CD1c-positive myeloid dendritic cell (primary cell): ENCODE measurements at regions not wholly inside any gene's neighbourhood (a gene's known extent, or its start where the extent isn't known, plus 50 kb on each side); places are given as distances from the start of the nearest gene placed in this dataset.

Experiments used
- DNase-seq: peaks from one replicate; pipeline ENCODE4 v3.0.0-alpha.2; 2016; ENCODE audit errors: extremely low spot score

DNA sequence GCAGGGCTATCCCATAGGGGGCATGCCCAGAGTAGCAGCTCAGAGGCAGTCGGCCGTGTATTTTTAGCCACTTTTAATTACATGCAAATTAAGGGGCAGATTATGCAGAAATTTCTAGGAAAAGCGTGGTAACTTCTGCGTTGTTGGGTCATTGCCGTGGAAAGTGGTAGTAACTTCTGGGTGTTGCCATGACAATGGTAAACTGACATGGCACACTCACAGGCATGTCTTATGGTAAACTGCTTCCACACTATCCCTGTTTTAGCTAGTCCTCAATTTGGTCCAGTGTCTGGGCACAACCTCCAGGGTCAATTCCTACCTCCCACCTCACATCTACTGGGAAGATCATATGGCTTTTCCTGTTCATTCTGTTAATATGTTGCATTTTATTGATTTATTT, 428.9 kb upstream of the FANCL start:
- no peak for DNase-seq

DNA sequence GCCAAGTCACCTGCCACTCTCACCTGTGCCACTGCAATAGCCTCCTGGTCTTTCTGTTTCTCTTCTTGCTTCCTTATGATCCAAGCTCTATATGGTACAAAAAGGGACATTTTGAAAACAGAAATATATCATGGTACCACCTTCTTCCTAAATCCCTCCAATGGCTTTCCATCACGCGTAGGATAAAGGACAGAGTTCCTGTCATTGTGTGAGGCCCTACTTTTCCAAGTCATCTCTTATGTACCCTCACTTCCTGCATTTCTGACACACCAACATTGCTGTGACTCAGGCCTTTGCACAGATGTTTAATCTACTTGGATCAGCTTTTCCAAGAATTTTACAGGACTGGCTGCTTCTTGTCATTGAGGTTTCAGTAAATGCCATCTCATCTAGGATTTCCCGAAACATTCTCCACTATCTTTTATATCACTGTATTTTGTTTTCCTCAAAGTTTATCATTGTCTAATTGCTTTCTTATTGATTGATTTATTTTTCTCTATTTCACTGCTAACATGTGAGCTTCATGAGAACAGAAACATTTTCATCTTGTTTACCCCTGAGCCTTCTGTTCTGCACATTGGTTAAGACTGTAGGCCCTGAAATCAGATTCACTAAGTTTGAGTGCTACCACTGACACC, 426.1 kb upstream of the FANCL start:
- no peak for DNase-seq

DNA sequence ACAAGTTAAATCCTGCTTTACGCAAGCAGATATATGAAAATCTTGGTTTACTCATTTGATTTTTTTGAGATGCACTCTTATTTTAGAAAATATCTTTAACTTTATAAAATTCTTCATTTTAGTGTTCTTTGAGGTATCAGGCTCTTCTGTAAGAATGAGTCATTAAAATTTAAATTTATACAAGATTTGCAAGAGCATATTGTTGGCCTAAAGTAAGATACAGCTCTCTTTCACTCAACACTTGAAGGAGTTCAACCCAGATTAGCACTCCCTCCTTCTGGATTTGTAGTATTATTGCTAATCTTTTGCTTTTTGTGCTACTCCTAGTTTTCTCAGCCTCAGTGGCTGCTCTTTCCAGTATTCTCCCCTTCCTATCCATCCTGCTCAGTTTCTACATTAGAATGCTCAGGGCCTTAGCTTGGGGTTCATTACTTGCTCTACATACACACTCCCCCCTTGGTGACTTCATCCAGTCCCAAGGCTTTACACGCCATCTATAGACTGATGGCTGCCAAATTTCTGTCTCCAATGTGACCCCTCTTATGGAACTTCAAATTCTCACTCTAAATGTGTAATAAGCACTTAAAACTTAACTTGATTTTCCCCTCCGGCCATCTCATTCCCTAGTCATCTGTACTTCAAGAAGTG, 425.3 kb upstream of the FANCL start:
- no peak for DNase-seq

DNA sequence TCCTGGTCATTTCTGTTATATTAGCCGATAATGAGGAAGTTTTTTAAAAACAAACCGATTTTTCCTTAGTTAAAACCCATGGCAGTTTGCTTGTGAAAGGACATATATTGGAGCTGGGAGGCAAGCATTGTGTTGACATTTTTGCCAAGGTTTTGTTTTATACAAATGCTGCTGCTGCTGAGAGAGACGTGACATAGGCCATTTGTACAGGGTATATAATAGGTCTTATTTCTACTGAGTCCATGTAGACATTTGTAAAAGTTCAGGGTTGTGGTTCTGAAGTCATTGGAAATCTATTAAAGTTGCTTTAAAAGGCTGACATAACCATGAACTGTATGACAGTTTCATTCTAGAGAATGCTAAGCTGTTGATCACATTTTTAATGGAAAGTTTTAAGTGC, 424.0 kb upstream of the FANCL start:
- DNase-seq, result no peak

DNA sequence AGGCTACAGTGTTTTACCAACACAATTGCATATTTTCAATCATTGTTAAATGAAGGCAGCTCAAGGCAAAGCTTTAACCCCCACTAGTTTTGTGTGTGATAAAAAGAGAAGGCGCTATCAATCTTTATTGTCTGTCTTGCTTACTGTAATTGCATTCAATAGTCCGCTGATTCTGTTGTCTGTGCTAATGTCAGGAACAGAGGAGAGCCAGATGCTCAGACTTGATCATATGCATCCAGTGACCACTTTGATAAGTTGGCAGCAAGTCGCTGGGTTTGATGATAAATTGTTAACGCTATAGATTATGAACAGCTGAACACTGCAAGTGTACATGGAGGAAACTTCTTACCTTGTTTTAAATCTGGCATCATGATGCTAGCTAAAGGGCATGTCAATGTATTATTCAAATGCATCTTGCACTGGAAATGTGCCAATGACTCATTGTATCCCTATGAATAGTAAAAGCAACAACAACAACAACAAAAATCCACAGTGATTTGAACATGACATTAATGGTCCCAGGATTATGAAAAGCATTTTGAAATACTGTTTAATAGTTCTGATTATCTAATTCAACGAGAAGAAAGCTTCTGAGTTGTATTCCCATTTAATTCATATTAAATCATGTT, 423.5 kb upstream of the FANCL start:
- no peak for DNase-seq

DNA sequence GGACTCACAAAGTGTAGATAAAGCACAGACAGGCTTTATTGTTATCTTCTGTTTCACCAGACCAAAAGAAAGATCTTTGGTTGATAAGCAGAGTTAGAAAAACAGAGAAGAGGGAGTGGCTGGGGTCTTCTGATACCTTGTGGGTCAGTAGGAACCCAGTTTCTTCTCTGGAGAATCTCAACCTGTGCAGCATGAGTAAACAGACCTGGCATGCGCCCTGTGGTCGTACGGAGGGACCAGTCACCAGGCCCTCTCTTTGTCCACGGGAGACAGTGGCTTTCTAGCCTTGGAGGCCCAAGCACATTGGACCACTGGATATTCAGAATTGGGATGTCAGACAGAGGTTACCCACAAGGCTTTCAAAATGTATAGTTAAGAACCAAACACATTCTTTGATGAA, 418.9 kb upstream of the FANCL start:
- no peak for DNase-seq

DNA sequence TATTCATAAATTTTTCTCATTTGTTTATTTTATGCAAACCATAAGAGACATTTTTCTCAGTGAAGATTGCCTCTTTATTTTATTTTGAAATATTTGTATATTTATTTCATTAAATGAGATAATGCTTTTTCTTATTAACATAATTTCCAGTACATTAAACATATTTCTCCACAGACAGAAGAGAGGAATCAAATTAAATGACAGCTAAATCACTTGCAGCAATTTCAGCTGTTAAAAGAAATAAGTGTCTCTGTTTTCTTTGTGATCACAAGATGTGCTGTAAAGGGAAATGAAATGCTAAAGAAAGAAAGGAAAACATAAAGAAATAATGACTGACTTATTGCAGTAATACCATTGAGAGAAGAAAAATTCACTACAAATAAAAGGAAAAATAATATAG, 414.0 kb upstream of the FANCL start:
- no peak for DNase-seq

DNA sequence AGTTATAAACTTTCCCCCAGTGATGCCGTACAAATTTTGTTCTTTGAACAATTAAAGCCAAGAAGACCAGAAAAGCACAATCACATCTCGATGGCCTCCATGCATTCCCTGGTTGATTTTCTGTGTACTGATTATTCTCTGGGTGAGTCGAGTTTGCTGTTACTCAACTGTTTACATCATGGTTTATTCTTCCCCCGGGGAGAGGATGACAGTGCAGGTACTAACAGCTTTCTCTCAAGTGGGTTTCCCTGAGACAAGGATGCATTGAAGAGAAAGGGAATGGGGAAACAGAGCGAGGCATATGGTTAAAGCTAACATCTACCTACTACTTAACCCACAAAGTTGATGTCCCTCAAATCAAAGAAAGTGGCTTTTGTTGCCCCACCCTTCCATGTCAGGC, 410.8 kb upstream of the FANCL start:
- DNase-seq, result no peak

DNA sequence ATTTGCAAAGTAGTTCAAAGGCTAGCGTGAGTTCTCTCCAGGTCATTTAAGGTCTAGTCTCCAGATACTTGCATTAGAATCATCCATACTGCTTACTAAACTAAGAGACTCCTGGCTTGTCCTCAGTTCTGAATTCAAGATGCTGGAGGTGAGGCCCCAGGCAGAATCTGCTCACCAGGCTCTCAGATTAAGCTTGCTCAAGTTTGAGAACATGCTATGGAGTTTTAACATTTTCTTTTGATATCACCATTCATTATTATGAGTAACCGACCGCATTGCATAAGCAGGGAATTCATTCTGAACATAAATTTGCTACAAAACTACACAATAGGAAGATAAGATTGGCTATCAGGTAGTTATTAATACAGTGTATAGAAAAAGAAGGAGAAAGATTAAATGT, 409.7 kb upstream of the FANCL start:
- no peak for DNase-seq

DNA sequence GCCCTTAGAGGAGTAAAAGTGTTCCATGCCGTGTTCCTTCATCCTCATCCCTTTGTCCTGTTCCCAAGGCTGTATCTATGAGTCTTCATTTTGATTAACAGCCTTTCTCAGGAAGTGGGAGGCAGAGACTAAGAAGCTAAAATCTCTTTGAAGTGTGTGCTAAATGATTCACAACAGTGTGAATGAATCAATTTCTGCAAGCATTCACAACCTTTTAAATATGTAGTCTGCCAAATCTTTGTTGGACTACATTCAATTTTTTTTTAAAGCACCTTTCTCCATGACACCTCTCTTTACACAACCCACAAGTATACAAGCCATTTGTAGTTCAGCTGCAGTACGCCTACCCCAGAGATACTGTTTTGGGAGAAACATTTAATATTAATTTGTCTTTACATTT, 408.6 kb upstream of the FANCL start:
- no peak for DNase-seq

DNA sequence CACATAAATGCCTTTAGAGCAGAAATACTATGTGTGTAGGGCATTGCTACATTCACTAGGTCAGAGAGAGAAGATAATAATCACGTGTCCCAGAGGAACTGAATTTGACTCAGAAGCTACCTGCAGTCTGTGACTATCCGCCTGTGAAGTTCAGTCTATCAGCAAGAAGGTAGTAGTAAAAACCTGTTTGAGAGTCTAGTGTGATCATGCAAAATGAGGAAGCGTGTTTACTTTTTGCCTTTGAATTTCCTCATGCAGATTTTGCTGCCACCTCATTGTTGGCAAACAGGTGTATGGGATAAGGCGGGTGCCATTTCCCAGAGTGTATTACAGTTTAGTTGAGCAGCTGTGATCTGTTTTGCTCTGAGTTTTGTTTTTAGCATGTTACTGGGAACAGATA, 403.9 kb upstream of the FANCL start:
- no peak for DNase-seq

DNA sequence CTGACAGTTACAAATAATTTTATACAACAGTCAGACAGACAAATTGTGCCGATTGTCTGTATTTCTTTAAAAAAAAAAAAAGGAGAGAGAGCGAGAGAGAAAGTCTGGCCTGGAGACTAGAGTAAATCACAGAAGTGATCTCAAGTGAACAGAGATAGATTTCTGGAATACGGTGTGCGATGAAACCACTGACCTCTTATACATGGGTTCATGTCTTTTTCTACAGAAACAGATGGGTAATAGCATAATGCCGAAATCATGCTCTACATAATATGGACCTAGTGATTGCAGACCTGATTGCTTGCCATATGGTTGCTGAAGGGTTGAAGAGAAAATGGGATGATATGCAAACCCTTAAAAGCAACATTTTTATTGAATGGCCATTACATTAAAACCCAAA, 403.3 kb upstream of the FANCL start:
- DNase-seq, result no peak

DNA sequence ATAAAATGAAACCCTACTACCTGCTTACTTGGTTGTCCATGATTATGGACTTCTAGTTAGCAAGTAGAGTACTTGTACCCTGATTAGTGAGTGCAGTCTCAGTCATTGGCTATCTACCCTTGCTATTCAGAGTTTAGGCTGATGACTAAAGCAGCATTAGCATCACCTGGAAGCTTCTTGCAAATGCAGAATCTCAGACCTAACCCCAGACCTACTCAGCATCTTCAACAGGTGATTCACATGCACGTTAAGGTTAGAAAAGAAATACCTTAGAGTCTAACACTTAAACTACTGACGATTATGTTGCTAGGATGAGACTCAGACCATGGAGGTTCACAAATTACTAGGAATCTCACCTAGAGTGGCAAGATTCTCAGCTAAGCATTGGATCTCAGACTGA, 399.9 kb upstream of the FANCL start:
- DNase-seq, result no peak

DNA sequence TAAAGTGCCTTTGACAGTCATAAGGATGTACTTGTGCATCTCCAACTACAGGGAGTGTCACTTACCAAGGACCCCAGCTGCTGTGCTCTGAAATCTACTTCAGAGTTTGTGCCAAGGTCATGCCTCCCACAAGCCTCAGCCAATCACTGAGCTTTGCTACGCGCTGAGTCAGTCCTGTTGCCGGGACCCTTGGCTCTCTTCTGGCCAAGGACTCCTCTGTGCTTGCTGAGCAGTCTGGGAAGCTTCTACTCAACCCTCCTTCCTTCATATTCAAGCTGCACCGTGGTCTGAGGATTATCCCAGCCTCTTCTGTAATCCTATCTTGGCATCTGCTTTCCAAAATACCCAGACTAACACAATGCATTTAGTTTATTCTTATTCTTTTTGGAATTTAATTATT, 398.9 kb upstream of the FANCL start:
- DNase-seq, result no peak

DNA sequence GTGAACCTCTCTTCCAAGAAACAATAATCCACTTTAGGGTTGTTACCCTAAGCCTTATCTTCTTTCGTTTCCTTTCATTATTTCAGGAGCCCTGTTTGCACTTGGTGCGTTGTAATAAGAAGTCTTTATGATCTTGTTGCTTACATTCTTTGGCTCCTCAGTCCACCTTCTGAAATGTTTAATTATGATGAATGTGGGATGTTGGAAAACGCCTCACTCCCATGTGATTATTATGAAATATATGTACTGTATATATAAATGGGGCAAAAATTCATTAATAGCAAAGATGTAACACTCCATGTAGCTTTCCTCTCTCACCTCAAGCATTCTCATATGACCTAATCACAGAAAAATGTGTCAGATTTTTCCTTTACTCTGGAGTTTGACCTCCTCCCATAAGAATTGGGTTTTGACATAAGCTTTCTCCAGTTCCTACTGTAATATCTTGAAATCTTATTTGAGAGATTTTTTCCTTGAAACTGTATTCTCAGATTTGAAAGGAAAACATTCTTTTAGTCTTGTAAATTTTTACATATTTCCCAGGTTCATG, 397.2 kb upstream of the FANCL start:
- DNase-seq, result no peak

DNA sequence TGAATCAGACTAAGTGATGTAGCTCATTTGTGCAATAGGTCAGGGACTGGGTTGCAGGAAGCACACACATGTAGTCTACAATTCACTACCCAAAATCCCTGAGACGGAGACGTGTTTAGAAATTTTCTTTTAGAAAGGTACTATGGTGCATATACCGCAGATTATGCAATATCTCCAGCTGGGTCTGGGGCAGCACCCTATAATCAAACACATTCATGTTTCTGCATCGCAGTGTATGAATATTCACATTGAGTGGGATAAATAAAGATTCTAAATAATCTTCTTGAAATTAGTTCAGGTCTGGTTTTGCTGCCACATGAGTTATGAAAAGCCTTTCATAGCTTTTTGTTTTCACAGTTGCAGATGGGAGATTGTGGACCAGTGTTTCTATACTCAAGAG, 395.7 kb upstream of the FANCL start:
- DNase-seq, result no peak

DNA sequence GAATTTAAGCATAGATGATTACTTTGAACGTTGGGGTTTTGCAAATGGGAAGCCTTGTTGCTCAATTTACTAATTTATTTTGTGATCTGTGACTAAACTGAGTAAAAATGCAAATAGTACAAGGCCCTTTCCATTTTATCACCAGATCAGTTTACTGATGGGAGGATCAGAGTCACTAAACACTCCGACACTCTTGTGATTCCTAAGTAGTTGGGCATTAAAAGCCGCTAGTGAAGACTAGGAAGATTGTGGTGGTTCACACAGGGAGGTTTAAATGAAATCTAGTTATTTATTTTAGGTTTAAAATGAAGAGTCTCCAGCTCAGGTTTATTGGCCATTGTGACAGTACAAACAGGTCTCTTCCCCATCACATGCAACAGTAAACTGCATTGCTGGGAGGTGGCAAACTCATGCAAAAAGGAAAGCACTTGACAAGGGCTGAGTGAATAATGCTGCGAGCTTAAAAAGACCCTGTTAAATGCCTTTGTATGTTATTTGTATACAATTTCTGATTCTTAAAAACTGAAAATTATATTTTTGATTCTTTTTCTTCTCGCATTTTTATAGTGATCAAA, 394.8 kb upstream of the FANCL start:
- no peak for DNase-seq

DNA sequence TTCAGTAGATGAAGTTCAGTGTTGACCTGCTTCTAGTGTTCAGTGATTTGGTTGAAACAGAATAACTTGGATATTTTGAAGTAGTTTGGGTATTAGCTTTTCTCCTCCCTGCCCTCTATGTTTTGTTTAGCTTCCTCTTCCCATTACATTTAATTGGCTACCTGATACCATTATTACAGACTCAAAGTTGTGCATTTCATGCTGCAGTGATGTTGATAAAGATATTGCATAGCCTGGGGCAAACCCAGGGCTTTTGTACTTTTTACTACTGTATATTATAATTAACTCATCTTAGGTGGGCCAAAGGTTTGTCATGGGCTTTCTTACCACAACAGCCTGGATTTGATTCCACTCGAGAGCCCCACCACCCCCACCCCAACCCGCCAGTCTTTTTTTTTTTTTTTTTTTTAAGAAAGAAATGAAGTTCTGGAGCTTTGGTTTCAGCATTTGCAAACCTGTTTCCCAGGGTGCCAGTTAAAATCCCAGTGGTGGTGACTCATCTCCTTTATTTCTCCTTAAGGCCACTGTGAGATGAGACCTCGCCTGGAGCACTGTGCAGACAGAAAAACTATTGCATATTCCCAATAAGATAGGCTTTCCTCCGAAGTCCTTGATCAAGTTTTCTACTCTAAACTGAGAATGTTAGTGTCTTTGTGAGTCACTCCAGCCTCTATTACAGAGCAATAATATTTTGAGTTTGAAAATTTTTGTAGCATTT, 393.7 kb upstream of the FANCL start:
- DNase-seq, result no peak

DNA sequence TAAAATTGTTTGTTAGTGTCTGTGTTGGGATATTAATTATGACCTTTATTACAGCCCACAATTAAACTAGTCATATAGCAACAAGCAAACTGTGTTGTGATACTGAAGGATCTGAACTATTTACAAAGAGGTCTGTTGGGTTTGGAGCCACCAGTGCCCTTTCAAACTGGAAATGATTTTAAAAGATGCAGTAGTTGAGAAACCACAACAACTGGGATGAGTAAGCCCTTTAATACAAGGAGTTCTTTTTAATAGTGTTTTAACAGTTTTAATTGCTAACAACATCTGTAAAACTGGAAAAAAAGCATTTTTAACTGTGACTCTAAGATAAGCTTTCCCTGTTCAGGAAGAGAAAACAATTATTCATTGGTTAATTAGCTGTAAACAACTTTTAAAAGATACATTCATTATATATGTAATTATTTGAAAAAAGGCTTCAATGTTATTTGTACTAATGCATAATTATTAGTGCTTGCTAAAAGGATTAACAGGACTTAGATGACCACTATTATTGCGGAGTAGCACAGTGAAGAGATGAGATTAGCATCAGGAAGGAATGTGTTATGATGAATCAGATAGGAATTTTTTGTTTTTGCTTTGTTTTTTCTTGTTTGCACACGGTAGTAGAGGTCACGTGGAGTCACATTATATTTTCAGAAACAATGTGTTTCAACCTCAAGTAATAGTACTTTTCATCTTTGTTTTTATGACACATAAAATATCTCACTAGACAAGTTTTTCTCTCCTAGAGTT, 392.7 kb upstream of the FANCL start:
- no peak for DNase-seq

DNA sequence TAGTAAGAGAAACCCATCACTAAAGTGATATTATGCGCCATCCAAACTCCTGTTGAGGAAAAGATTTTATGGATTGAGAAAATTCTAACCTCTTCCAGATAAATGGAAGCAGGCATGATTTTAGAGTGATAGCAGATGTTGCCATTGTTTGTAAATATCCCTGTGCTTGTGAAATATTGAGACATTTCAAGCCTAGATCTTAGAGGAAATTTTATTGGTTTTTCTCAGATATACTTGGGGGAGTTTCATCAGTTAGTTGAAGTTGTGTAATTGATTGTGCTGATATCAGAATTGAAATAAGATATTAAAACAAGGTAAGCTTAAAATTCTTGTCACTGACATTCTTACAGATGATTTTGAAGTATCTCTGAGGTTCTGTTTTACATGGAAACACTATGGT, 390.9 kb upstream of the FANCL start:
- DNase-seq, result no peak

DNA sequence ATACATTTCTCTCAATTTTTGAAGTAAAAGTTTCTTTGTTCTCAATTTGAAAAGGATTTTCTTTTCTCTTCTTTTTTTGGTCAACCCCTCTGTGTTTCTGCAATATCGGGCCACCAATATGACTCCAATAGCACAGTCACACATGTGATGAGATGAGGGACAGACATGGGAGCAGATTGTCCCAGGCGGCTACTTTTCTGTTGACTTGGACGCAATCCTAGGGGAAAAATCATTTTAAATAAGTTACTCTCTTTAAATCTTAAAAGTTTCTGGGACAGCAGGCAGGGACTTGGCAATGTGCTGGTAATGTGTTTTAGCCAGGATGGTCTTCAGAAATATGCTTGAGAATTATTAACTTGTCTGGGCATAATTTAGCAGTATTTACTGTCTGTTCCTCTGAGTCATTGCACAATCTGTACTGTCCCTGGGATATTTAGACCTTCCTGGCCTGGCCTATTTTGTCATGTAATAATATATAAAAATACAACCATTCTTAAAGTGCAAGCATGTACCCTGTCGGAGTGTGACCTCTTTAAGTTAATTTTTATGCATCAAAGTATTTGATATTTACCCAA, 388.5 kb upstream of the FANCL start:
- no peak for DNase-seq
